ENCODE measurements at regions not wholly inside any gene's neighbourhood (a gene's known extent, or its start where the extent isn't known, plus 50 kb on each side); places are given as distances from the start of the nearest gene placed in this dataset.

GRCh38 chrX:20431486-20431885 lies 164.8 kb upstream of the RPS6KA3 start:
- ATAC-seq (no peak), DNase-seq (ENCODE audit: missing footprints) (no peak)
- intact Hi-C loops (cut with DNase I): no loop called here

GRCh38 chrX:20427173-20427770 lies 160.6 kb upstream of the RPS6KA3 start:
- intact Hi-C loops (cut with DNase I): no loop called here
- ATAC-seq (no peak), DNase-seq (ENCODE audit: missing footprints) (no peak)

GRCh38 chrX:20421697-20422096 lies 155.0 kb upstream of the RPS6KA3 start:
- no peak for ATAC-seq
- DNase-seq (ENCODE audit: missing footprints): no peak
- intact Hi-C loops (cut with DNase I): no loop called here

- intact Hi-C loops (cut with DNase I): no loop called here
- DNase-seq (ENCODE audit: missing footprints): no peak
- no peak for ATAC-seq
These were observed 154.6 kb upstream of the RPS6KA3 start for GRCh38 chrX:20421275-20421674.

GRCh38 chrX:20420058-20420457 lies 153.3 kb upstream of the RPS6KA3 start:
- intact Hi-C loops (cut with DNase I): no loop called here
- no peak for ATAC-seq
- DNase-seq (ENCODE audit: missing footprints): no peak

- intact Hi-C loops (cut with DNase I): no loop called here
- ATAC-seq (no peak), DNase-seq (ENCODE audit: missing footprints) (no peak)
These were observed 151.9 kb upstream of the RPS6KA3 start for GRCh38 chrX:20418379-20419150.

DNA sequence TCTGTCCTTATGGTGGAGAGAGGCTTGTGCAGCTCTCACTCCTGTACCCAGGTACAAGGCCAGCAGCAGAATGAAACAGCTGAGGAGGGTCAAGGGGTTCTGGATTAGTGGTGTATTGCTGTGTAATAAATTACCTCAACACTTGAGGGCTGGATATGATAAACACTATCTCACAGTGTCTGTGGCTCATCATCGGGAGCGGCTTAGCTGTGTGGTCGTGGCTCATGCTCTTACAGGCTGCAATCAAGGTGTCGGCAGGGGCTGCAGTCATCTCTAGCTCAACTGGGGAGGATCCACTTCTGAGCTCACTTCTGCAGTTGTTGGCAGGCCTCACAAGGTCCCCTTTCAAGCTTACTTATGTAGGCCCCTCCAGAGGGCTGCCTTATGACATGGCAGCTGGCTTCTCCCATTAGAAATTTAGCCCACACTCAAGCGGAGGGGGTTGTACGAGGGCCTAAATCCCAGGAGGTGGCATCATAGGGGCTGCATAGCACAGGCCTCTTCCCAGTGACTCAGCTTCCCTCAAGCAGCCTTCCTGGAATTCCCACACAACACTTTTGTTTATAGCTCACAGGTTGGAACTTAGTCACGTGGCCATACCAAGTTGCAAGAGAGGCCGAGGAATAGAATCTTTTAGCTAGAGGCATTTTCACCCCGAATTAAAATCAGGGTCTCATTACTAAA lies 148.2 kb upstream of the RPS6KA3 start:
- ATAC-seq: no peak
- DNase-seq (ENCODE audit: missing footprints): no peak
- intact Hi-C loops (cut with DNase I): no loop called here

DNA sequence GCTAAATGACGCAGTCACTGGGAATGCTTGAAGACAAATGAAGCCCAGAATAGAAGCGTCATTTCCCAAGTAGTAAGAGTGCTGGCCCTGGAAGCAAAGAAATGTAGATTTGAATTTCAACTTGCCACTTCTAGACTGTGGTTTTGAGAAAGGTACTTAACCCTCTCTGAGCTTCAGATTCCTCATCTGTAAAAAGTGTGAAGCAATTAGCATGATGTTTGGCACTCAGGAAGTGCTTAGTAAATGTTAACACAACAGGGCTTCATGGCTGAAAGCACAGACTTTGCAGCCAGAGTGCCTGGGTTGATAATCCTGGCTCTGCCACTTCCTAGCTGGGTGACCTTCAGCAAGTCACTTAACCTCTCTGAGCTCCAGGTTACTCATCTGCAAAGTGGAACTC lies 147.4 kb upstream of the RPS6KA3 start:
- ATAC-seq (no peak), DNase-seq (ENCODE audit: missing footprints) (no peak)
- intact Hi-C loops (cut with DNase I): no loop called here

DNA sequence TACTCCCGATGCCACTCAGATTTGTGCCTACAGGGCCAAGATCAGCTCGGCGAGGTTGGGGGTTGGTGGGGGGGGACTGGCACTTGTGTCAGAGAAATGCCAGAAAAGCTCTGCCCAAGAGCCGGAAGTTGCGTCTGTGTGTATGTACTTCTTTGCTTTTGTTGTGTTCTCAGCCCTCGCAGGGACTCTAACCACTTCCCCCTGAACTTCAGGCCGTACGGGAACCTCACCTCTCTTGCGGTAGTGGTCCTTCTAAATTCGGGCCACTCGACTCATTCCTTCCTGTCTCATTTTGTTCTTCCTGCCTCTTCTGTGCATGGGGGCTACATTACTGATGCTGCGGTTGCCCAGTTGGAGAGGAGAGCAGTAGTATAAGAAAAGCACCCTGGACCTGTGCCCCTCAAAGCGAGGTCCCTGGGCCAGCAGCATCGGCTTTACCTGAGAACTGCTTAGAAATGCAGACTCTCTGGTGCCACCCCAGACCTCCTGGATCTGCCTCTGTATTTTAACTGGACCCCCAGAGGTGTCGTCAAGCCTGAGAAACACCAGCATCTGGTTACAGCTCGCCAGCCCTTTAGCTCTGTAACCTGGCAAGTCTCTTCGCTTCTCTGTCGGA lies 146.3 kb upstream of the RPS6KA3 start:
- intact Hi-C loops (cut with DNase I): no loop called here
- ATAC-seq (no peak), DNase-seq (ENCODE audit: missing footprints) (peak; percentile 64)

- DNase-seq (ENCODE audit: missing footprints) (no peak), ATAC-seq (no peak)
- intact Hi-C loops (cut with DNase I): no loop called here
These were observed 143.8 kb upstream of the RPS6KA3 start for GRCh38 chrX:20410540-20410939.

DNA sequence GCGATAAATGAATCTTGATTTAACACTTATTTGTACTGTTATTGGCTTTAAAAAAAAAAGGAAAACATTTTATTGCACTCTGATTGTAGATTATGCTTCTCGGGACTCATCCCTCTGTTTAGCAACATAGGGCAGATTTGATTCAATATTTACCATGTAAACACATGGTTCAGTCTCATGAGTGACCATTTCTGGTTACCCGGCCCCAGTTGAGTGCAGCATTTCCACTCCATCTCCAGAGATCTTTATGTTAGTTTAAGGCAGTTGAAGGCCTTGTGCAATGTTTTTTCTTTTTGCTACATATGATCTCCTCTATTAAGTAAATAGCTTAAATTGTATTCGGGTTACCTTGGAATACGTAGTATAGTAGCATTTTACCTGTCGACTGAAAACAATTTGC lies 143.3 kb upstream of the RPS6KA3 start:
- ATAC-seq: no peak
- intact Hi-C loops (cut with DNase I): no loop called here
- no peak for DNase-seq (ENCODE audit: missing footprints)

- DNase-seq (ENCODE audit: missing footprints) (no peak), ATAC-seq (no peak)
- intact Hi-C loops (cut with DNase I): no loop called here
These were observed 136.2 kb upstream of the RPS6KA3 start for GRCh38 chrX:20402956-20403355.

GRCh38 chrX:20399728-20400414 lies 133.2 kb upstream of the RPS6KA3 start:
- no peak for DNase-seq (ENCODE audit: missing footprints)
- no peak for ATAC-seq
- intact Hi-C loops (cut with DNase I): no loop called here

GRCh38 chrX:20397587-20397986 lies 130.9 kb upstream of the RPS6KA3 start:
- DNase-seq (ENCODE audit: missing footprints): no peak
- intact Hi-C loops (cut with DNase I): no loop called here
- ATAC-seq: no peak

DNA sequence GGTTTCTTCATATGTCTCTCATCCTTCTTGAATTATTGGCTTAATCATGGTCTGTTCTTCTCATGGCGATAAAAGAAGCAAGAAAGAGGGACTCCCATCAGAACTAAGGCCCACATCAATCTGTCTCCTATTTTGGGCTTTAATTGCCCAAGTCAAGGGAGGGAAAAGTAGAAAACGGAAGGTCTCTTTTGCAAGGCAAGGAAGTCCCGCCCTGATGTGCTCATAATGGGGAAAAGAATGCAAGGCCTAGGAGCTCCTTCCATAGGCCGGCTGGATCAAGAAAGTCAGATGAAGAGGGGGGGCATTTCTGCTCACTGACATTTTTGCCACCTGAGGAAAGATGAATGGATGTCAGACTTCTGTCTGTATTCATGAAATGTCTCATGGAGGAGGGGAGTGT lies 127.7 kb upstream of the RPS6KA3 start:
- no peak for ATAC-seq
- intact Hi-C loops (cut with DNase I): no loop called here
- no peak for DNase-seq (ENCODE audit: missing footprints)

GRCh38 chrX:20393944-20394343 lies 127.2 kb upstream of the RPS6KA3 start:
- DNase-seq (ENCODE audit: missing footprints) (no peak), ATAC-seq (no peak)
- intact Hi-C loops (cut with DNase I): no loop called here

- intact Hi-C loops (cut with DNase I): no loop called here
- ATAC-seq (no peak), DNase-seq (ENCODE audit: missing footprints) (no peak)
These were observed 121.9 kb upstream of the RPS6KA3 start for GRCh38 chrX:20388594-20388993.

DNA sequence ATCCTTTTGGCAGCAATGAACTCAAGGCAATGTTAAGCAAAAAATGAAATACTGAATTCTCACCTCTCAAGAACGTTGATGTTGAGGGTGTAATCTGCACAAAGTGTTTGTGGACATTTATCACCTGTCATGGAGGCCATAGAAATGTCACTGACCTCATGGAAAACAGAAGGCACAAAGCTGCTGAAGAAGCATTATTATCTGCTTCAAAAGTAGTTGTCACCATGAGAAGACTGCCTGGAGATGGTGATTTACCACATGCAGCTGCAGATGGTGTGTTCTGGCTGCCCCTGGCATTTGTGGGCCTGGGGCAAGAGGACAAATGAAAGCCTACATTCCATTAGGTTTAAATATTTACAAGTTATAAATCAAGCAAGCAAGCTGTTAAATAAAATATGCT lies 116.8 kb upstream of the RPS6KA3 start:
- intact Hi-C loops (cut with DNase I): no loop called here
- ATAC-seq (peak; percentile 48), DNase-seq (ENCODE audit: missing footprints) (no peak)

- ATAC-seq: peak; percentile 83
- intact Hi-C loops (cut with DNase I): no loop called here
- DNase-seq (ENCODE audit: missing footprints): no peak
These were observed 116.0 kb upstream of the RPS6KA3 start for GRCh38 chrX:20382518-20383297.
